Neural cell (in vitro differentiated cells): ENCODE measurements at regions not wholly inside any gene's neighbourhood (a gene's known extent, or its start where the extent isn't known, plus 50 kb on each side); places are given as distances from the start of the nearest gene placed in this dataset.
A peak's percentile ranks its signal among the peaks of the same experiment; 100 is the strongest.
"Not testable (repeated sequence)": the region's sequence is repeated elsewhere in the genome, so short reads cannot be mapped to it uniquely, and the experiment has no call there.

Experiments used
- H2AFZ ChIP-seq: fragments of 200-600, 300-800 bp; sonication (generic), shearing (Covaris generic); 2 replicates; pipeline ENCODE4 v1.6.0; 2014; ENCODE audit warnings: low read depth, mild to moderate bottlenecking, antibody characterized with exemption, low read length, moderate library complexity
- H3F3A ChIP-seq: fragments of 200-600 bp; shearing (Covaris generic); 2 replicates; pipeline ENCODE4 v1.6.1; 2016; ENCODE audit warnings: mild to moderate bottlenecking, moderate library complexity, mixed read lengths, antibody characterized with exemption, low read length; ENCODE audit not compliant: insufficient read depth, poor library complexity, severe bottlenecking
- H3K27ac ChIP-seq: fragments of 200-600, 300-800 bp; sonication (generic), shearing (Covaris generic); 2 replicates; pipeline ENCODE4 v1.5.1; 2014; ENCODE audit warnings: mild to moderate bottlenecking, low read length, moderate library complexity
- H3K27me3 ChIP-seq: fragments of 300-800, 200-600 bp; sonication (generic), shearing (Covaris generic); 2 replicates; pipeline ENCODE4 v1.6.0; 2014; ENCODE audit warnings: mild to moderate bottlenecking, low read depth, low read length, moderate library complexity; ENCODE audit not compliant: insufficient read depth
- H3K36me3 ChIP-seq: fragments of 300-800, 200-600 bp; sonication (generic), shearing (Covaris generic); 2 replicates; pipeline ENCODE4 v1.5.1; 2014; ENCODE audit warnings: mild to moderate bottlenecking, antibody characterized with exemption, low read length, moderate library complexity; ENCODE audit not compliant: insufficient read depth
- H3K4me2 ChIP-seq: fragments of 300-800, 200-600 bp; sonication (generic), shearing (Covaris generic); 2 replicates; pipeline ENCODE4 v1.6.0; 2014; ENCODE audit warnings: mild to moderate bottlenecking, low read length
- H3K4me3 ChIP-seq: fragments of 300-800, 200-600 bp; sonication (generic), shearing (Covaris generic); 2 replicates; pipeline ENCODE4 v1.5.1; 2014; ENCODE audit warnings: mild to moderate bottlenecking, low read length, moderate library complexity
- H3K79me2 ChIP-seq: fragments of 200-600 bp; shearing (Covaris generic); replicated peaks from 2 replicates; pipeline ENCODE4 v1.6.0; 2014; ENCODE audit warnings: mild to moderate bottlenecking, low read length, moderate library complexity; ENCODE audit not compliant: insufficient read depth
- H3K9ac ChIP-seq: fragments of 300-800, 200-600 bp; sonication (generic), shearing (Covaris generic); 2 replicates; pipeline ENCODE4 v1.6.1; 2016; ENCODE audit warnings: mild to moderate bottlenecking, low read length, mixed read lengths
- H3K9me2 ChIP-seq: fragments of 200-600 bp; shearing (Covaris generic); 2 replicates; pipeline ENCODE4 v1.6.1; 2016; ENCODE audit warnings: mild to moderate bottlenecking, low read length, mixed read lengths; ENCODE audit not compliant: insufficient read depth
- H3K9me3 ChIP-seq: fragments of 200-600, 300-800 bp; sonication (generic), shearing (Covaris generic); 2 replicates; pipeline ENCODE4 v1.6.1; 2016; ENCODE audit warnings: mild to moderate bottlenecking, mixed run types, low read length, moderate library complexity, mixed read lengths
- H4K20me1 ChIP-seq: fragments of 200-600 bp; shearing (Covaris generic); 2 replicates; pipeline ENCODE4 v1.6.1; 2016; ENCODE audit warnings: mild to moderate bottlenecking, mixed run types; ENCODE audit not compliant: insufficient read depth
- EP300 ChIP-seq: fragments of 450-650 bp; conservative IDR thresholded peaks from 2 replicates; pipeline ENCODE4 v1.6.1; 2014; ENCODE audit warnings: antibody characterized with exemption, mild to moderate bottlenecking, moderate library complexity; ENCODE audit not compliant: poor library complexity, severe bottlenecking
- EZH2 ChIP-seq: fragments of 200-600, 300-800 bp; shearing (Covaris generic), sonication (generic); IDR thresholded peaks from 2 replicates; pipeline ENCODE4 v1.6.1; 2014; ENCODE audit warnings: antibody characterized with exemption, low read length, borderline replicate concordance, mild to moderate bottlenecking; ENCODE audit not compliant: insufficient read depth, poor library complexity, severe bottlenecking
- MXI1 ChIP-seq: fragments of 450-650 bp; conservative IDR thresholded peaks from 2 replicates; pipeline ENCODE4 v1.6.1; 2014; ENCODE audit warnings: antibody characterized with exemption, mild to moderate bottlenecking; ENCODE audit not compliant: poor library complexity, severe bottlenecking
- POLR2AphosphoS5 ChIP-seq: IDR thresholded peaks from 2 replicates; pipeline ENCODE4 v1.6.1; 2012
- RAD21 ChIP-seq: fragments of 450-650 bp; conservative IDR thresholded peaks from 2 replicates; pipeline ENCODE4 v1.6.1; 2014; ENCODE audit warnings: antibody characterized with exemption, mild to moderate bottlenecking, moderate library complexity
- SMC3 ChIP-seq: fragments of 450-650 bp; conservative IDR thresholded peaks from 2 replicates; pipeline ENCODE4 v1.6.1; 2014; ENCODE audit warnings: antibody characterized with exemption, mild to moderate bottlenecking, moderate library complexity; ENCODE audit not compliant: poor library complexity
- TAF1 ChIP-seq: IDR thresholded peaks from 2 replicates; pipeline ENCODE4 v1.6.1; 2012; ENCODE audit warnings: low read depth
- TF ChIP-seq, protein P1 (sequence below): IDR thresholded peaks from 2 replicates; pipeline ENCODE4 v1.6.1; 2012; ENCODE audit warnings: borderline replicate concordance
- TF ChIP-seq, protein P2 (sequence below): fragments of 450-650 bp; IDR thresholded peaks from 2 replicates; pipeline ENCODE4 v1.5.1; 2014; ENCODE audit warnings: antibody characterized with exemption, mild to moderate bottlenecking, moderate library complexity; ENCODE audit not compliant: poor library complexity, severe bottlenecking

DNA sequence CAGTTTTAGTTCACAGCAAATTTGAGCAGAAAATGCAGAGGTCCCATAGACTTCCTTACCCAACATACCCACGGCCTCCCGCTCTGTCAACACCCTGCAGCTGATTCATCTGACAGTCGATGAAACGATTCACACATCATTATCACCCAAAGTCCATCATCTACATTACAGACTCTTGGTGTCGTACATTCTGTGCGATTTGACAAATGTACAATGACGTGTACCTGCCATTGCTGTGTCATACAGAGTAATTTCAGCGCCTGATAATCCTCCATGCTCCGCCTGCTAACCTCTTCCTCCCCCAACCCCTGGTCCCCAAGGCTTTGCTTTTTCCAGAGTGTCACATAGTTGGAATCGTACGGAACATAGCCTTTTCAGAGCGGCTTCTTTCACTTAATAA is 94.7 kb upstream of the SLC25A33 start:
- no peak overlapping the region for H2AFZ ChIP-seq
- no peaks in the 10 kb centered on the region for H3K9me2 ChIP-seq
- H3K9ac ChIP-seq: peak overlapping the region; percentile 32
- H4K20me1 ChIP-seq: no peaks in the 10 kb centered on the region
- H3K27ac ChIP-seq: peak overlapping the region; percentile 73
- no peak overlapping the region for H3K4me2 ChIP-seq
- peak overlapping the region; percentile 0 for H3K4me3 ChIP-seq
- no peaks in the 10 kb centered on the region for H3K79me2 ChIP-seq
- no peaks in the 10 kb centered on the region for H3K27me3 ChIP-seq
- no peaks in the 10 kb centered on the region for H3K9me3 ChIP-seq
- TF ChIP-seq RAD21 (no peak), MXI1 (no peak), EP300 (peak; percentile 78), EZH2 (no peak), SMC3 (no peak), TAF1 (no peak), POLR2AphosphoS5 (peak; percentile 59)
- TF ChIP-seq, protein P1, sequence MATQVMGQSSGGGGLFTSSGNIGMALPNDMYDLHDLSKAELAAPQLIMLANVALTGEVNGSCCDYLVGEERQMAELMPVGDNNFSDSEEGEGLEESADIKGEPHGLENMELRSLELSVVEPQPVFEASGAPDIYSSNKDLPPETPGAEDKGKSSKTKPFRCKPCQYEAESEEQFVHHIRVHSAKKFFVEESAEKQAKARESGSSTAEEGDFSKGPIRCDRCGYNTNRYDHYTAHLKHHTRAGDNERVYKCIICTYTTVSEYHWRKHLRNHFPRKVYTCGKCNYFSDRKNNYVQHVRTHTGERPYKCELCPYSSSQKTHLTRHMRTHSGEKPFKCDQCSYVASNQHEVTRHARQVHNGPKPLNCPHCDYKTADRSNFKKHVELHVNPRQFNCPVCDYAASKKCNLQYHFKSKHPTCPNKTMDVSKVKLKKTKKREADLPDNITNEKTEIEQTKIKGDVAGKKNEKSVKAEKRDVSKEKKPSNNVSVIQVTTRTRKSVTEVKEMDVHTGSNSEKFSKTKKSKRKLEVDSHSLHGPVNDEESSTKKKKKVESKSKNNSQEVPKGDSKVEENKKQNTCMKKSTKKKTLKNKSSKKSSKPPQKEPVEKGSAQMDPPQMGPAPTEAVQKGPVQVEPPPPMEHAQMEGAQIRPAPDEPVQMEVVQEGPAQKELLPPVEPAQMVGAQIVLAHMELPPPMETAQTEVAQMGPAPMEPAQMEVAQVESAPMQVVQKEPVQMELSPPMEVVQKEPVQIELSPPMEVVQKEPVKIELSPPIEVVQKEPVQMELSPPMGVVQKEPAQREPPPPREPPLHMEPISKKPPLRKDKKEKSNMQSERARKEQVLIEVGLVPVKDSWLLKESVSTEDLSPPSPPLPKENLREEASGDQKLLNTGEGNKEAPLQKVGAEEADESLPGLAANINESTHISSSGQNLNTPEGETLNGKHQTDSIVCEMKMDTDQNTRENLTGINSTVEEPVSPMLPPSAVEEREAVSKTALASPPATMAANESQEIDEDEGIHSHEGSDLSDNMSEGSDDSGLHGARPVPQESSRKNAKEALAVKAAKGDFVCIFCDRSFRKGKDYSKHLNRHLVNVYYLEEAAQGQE: peak; percentile 46
- TF ChIP-seq, protein P2, sequence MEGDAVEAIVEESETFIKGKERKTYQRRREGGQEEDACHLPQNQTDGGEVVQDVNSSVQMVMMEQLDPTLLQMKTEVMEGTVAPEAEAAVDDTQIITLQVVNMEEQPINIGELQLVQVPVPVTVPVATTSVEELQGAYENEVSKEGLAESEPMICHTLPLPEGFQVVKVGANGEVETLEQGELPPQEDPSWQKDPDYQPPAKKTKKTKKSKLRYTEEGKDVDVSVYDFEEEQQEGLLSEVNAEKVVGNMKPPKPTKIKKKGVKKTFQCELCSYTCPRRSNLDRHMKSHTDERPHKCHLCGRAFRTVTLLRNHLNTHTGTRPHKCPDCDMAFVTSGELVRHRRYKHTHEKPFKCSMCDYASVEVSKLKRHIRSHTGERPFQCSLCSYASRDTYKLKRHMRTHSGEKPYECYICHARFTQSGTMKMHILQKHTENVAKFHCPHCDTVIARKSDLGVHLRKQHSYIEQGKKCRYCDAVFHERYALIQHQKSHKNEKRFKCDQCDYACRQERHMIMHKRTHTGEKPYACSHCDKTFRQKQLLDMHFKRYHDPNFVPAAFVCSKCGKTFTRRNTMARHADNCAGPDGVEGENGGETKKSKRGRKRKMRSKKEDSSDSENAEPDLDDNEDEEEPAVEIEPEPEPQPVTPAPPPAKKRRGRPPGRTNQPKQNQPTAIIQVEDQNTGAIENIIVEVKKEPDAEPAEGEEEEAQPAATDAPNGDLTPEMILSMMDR: no peak
- H3F3A ChIP-seq: no peaks in the 10 kb centered on the region
- no peaks in the 10 kb centered on the region for H3K36me3 ChIP-seq

DNA sequence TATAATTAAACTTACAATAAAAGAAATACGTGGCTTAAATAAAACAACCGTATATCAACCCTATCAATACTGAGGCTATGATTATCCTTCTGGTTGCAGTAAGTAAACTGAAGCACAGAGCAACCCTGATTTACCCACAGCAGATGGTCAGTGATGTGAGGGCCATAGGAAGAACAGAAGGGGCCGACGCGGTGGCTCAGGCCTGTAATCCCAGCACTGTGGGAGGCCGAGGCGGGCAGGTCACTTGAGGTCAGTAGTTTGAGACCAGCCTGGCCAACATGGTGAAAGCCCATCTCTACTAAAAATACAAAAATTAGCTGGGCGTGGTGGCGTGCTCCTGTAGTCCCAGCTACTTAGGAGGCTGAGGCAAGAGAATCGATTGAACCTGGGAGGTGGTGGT is 94.2 kb upstream of the SLC25A33 start:
- not testable (repeated sequence) for H3K9me3 ChIP-seq, H3K27me3 ChIP-seq, H3K9ac ChIP-seq, H3F3A ChIP-seq, H3K4me2 ChIP-seq, H3K79me2 ChIP-seq, H2AFZ ChIP-seq, H4K20me1 ChIP-seq, H3K36me3 ChIP-seq, H3K9me2 ChIP-seq
- Histone ChIP-seq H3K27ac (peak overlapping the region; percentile 73), H3K4me3 (peak overlapping the region; percentile 0)
